ENCODE measurements at regions not wholly inside any gene's neighbourhood (a gene's known extent, or its start where the extent isn't known, plus 50 kb on each side); places are given as distances from the start of the nearest gene placed in this dataset.

GRCh38 chr14:42921901-42922300 lies 1315.2 kb downstream of the LRFN5 start:
- no peak for TF ChIP-seq CTCF (conservative IDR thresholded peaks at IDR 0.05; ENCODE audit: low read depth, low read length)
- TF ChIP-seq EZH2 (IDR thresholded peaks at IDR 0.05; ENCODE audit: low read length, unreplicated experiment): no peak
- TF ChIP-seq EZH2phosphoT487 (IDR thresholded peaks at IDR 0.05; ENCODE audit: borderline replicate concordance, low read length): no peak

Data from PC-3 (cell line).